ENCODE measurements at regions not wholly inside any gene's neighbourhood (a gene's known extent, or its start where the extent isn't known, plus 50 kb on each side); places are given as distances from the start of the nearest gene placed in this dataset.

- Mint-ChIP-seq H3K27ac (ENCODE audit: unreplicated experiment) (no peak overlapping the region), H3K36me3 (ENCODE audit: low read depth) (no peaks in the 10 kb centered on the region), H3K27me3 (ENCODE audit: low read depth) (no peaks in the 10 kb centered on the region), H3K4me3 (no peak overlapping the region), H3K9me3 (no peaks in the 10 kb centered on the region), H3K4me1 (no peaks in the 10 kb centered on the region)
- no peak for DNase-seq (ENCODE audit: low read depth, low spot score)
- no peak for TF ChIP-seq CTCF (conservative IDR thresholded peaks at IDR 0.05)
These were observed 651.1 kb downstream of the METTL15 start for GRCh38 chr11:28759311-28759710.

- no peak overlapping the region for H3K4me3 Mint-ChIP-seq
- no peaks in the 10 kb centered on the region for H3K4me1 Mint-ChIP-seq
- H3K27ac Mint-ChIP-seq (ENCODE audit: unreplicated experiment): no peak overlapping the region
- H3K9me3 Mint-ChIP-seq: no peaks in the 10 kb centered on the region
- DNase-seq (ENCODE audit: low read depth, low spot score): no peak
- no peaks in the 10 kb centered on the region for H3K27me3 Mint-ChIP-seq (ENCODE audit: low read depth)
- TF ChIP-seq CTCF (conservative IDR thresholded peaks at IDR 0.05): no peak
- no peaks in the 10 kb centered on the region for H3K36me3 Mint-ChIP-seq (ENCODE audit: low read depth)
These were observed 649.7 kb downstream of the METTL15 start for GRCh38 chr11:28757725-28758515.

- Mint-ChIP-seq H3K36me3 (ENCODE audit: low read depth) (no peaks in the 10 kb centered on the region), H3K27ac (ENCODE audit: unreplicated experiment) (no peak overlapping the region), H3K27me3 (ENCODE audit: low read depth) (no peaks in the 10 kb centered on the region), H3K9me3 (no peaks in the 10 kb centered on the region), H3K4me3 (no peak overlapping the region), H3K4me1 (no peaks in the 10 kb centered on the region)
- no peak for TF ChIP-seq CTCF (conservative IDR thresholded peaks at IDR 0.05)
- no peak for DNase-seq (ENCODE audit: low read depth, low spot score)
These were observed 648.8 kb downstream of the METTL15 start for GRCh38 chr11:28756977-28757376.

GRCh38 chr11:28743061-28743550, 634.9 kb downstream of the METTL15 start:
- Mint-ChIP-seq H3K4me3 (no peak overlapping the region), H3K36me3 (ENCODE audit: low read depth) (no peaks in the 10 kb centered on the region), H3K27me3 (ENCODE audit: low read depth) (no peaks in the 10 kb centered on the region), H3K27ac (ENCODE audit: unreplicated experiment) (no peak overlapping the region), H3K4me1 (no peaks in the 10 kb centered on the region), H3K9me3 (no peaks in the 10 kb centered on the region)
- DNase-seq (ENCODE audit: low read depth, low spot score): no peak
- TF ChIP-seq CTCF (conservative IDR thresholded peaks at IDR 0.05): no peak

- DNase-seq (ENCODE audit: low read depth, low spot score): no peak
- H3K36me3 Mint-ChIP-seq (ENCODE audit: low read depth): no peaks in the 10 kb centered on the region
- TF ChIP-seq CTCF (conservative IDR thresholded peaks at IDR 0.05): no peak
- peaks cover 2% of the 10 kb centered on the region for H3K27me3 Mint-ChIP-seq (ENCODE audit: low read depth)
- H3K9me3 Mint-ChIP-seq: no peaks in the 10 kb centered on the region
- no peak overlapping the region for H3K27ac Mint-ChIP-seq (ENCODE audit: unreplicated experiment)
- H3K4me1 Mint-ChIP-seq: no peaks in the 10 kb centered on the region
- H3K4me3 Mint-ChIP-seq: no peak overlapping the region
These were observed 631.5 kb downstream of the METTL15 start for GRCh38 chr11:28739489-28740280.
